ENCODE measurements at regions not wholly inside any gene's neighbourhood (a gene's known extent, or its start where the extent isn't known, plus 50 kb on each side); places are given as distances from the start of the nearest gene placed in this dataset.
A peak's percentile ranks its signal among the peaks of the same experiment; 100 is the strongest.

DNA sequence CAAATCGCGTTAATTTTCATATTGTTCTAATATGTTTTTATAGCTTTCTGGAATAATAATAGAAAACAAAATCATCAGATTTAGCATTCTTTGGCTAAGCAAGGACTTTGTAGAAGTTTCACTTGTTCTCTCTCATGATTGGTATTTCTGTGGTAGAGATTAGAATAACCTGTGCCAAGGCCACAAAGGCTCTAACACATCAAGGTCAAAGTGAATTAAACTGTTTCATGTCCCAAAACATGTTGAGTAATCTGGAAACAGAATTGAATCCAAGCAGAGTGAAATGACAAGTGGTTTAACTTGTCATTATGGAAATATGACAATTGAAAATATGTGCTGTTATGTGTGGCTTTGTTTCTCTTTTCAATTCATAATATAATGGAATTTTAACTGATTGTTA, 617.4 kb downstream of the CCDC85A start (continued):
- TF ChIP-seq, protein P1, sequence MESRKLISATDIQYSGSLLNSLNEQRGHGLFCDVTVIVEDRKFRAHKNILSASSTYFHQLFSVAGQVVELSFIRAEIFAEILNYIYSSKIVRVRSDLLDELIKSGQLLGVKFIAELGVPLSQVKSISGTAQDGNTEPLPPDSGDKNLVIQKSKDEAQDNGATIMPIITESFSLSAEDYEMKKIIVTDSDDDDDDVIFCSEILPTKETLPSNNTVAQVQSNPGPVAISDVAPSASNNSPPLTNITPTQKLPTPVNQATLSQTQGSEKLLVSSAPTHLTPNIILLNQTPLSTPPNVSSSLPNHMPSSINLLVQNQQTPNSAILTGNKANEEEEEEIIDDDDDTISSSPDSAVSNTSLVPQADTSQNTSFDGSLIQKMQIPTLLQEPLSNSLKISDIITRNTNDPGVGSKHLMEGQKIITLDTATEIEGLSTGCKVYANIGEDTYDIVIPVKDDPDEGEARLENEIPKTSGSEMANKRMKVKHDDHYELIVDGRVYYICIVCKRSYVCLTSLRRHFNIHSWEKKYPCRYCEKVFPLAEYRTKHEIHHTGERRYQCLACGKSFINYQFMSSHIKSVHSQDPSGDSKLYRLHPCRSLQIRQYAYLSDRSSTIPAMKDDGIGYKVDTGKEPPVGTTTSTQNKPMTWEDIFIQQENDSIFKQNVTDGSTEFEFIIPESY (IDR thresholded peaks at IDR 0.05; ENCODE audit: borderline replicate concordance, low read depth): no peak; the same call in 1 of the 2 replicates
- TF ChIP-seq TAF1 (IDR thresholded peaks at IDR 0.05; ENCODE audit: borderline replicate concordance, low read depth, low read length): no peak
- no peak for TF ChIP-seq RAD21 (IDR thresholded peaks at IDR 0.05; ENCODE audit: low read length)
- peak; percentile 52 for TF ChIP-seq POLR2AphosphoS5 (IDR thresholded peaks at IDR 0.05; ENCODE audit: low read depth, low read length)
- no peak for TF ChIP-seq MEF2A (IDR thresholded peaks at IDR 0.05; ENCODE audit: borderline replicate concordance, low read depth)
- TF ChIP-seq FOSL2 (IDR thresholded peaks at IDR 0.05; ENCODE audit: borderline replicate concordance, low read depth): peak; percentile 25; the same call in 1 of the 2 replicates
- TF ChIP-seq NFIC (IDR thresholded peaks at IDR 0.05; ENCODE audit: borderline replicate concordance): peak; percentile 71
- no peak for TF ChIP-seq MXI1 (IDR thresholded peaks at IDR 0.05; ENCODE audit: low read depth, low read length)
- no peak for TF ChIP-seq RFX5 (IDR thresholded peaks at IDR 0.05; ENCODE audit: low read length)
- TF ChIP-seq JUND (IDR thresholded peaks at IDR 0.05): peak; percentile 67
- TF ChIP-seq, protein P2, sequence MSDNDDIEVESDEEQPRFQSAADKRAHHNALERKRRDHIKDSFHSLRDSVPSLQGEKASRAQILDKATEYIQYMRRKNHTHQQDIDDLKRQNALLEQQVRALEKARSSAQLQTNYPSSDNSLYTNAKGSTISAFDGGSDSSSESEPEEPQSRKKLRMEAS (IDR thresholded peaks at IDR 0.05; ENCODE audit: low read depth): no peak
- TF ChIP-seq SMC3 (IDR thresholded peaks at IDR 0.05; ENCODE audit: low read depth, low read length): no peak
- TF ChIP-seq, protein P3, sequence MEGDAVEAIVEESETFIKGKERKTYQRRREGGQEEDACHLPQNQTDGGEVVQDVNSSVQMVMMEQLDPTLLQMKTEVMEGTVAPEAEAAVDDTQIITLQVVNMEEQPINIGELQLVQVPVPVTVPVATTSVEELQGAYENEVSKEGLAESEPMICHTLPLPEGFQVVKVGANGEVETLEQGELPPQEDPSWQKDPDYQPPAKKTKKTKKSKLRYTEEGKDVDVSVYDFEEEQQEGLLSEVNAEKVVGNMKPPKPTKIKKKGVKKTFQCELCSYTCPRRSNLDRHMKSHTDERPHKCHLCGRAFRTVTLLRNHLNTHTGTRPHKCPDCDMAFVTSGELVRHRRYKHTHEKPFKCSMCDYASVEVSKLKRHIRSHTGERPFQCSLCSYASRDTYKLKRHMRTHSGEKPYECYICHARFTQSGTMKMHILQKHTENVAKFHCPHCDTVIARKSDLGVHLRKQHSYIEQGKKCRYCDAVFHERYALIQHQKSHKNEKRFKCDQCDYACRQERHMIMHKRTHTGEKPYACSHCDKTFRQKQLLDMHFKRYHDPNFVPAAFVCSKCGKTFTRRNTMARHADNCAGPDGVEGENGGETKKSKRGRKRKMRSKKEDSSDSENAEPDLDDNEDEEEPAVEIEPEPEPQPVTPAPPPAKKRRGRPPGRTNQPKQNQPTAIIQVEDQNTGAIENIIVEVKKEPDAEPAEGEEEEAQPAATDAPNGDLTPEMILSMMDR (IDR thresholded peaks at IDR 0.05): no peak
- peak; percentile 26; the same call in 1 of the 2 replicates for TF ChIP-seq TEAD4 (IDR thresholded peaks at IDR 0.05; ENCODE audit: borderline replicate concordance, insufficient read depth)
- TF ChIP-seq, protein P4, sequence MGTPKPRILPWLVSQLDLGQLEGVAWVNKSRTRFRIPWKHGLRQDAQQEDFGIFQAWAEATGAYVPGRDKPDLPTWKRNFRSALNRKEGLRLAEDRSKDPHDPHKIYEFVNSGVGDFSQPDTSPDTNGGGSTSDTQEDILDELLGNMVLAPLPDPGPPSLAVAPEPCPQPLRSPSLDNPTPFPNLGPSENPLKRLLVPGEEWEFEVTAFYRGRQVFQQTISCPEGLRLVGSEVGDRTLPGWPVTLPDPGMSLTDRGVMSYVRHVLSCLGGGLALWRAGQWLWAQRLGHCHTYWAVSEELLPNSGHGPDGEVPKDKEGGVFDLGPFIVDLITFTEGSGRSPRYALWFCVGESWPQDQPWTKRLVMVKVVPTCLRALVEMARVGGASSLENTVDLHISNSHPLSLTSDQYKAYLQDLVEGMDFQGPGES (IDR thresholded peaks at IDR 0.05; ENCODE audit: low read depth, low read length): no peak
- TF ChIP-seq, protein P5, sequence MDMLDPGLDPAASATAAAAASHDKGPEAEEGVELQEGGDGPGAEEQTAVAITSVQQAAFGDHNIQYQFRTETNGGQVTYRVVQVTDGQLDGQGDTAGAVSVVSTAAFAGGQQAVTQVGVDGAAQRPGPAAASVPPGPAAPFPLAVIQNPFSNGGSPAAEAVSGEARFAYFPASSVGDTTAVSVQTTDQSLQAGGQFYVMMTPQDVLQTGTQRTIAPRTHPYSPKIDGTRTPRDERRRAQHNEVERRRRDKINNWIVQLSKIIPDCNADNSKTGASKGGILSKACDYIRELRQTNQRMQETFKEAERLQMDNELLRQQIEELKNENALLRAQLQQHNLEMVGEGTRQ (IDR thresholded peaks at IDR 0.05; ENCODE audit: borderline replicate concordance, low read depth, low read length): no peak
- TF ChIP-seq SIN3A (IDR thresholded peaks at IDR 0.05; ENCODE audit: borderline replicate concordance, low read depth, low read length): no peak
- TF ChIP-seq FOXJ3 (CRISPR knock-in tag; IDR thresholded peaks at IDR 0.05): no peak
